ENCODE measurements at regions not wholly inside any gene's neighbourhood (a gene's known extent, or its start where the extent isn't known, plus 50 kb on each side); places are given as distances from the start of the nearest gene placed in this dataset.
"Not testable (repeated sequence)": the region's sequence is repeated elsewhere in the genome, so short reads cannot be mapped to it uniquely, and the experiment has no call there.

GRCh38 chr2:194465641-194466040, 1191.4 kb upstream of the SLC39A10 start:
- TF ChIP-seq CTCF (IDR thresholded peaks at IDR 0.05 in 8 of 11, conservative IDR thresholded peaks at IDR 0.05 in 3 of 11) (no peak), POLR2AphosphoS5 (IDR thresholded peaks at IDR 0.05) (no peak), POLR2A (IDR thresholded peaks at IDR 0.05) (no peak)
- WGBS, 5 donors = 67 to 91% (median 74%) methylated on average over 3 of the region's 3 CpGs
- Histone ChIP-seq H3K27me3 (replicated peaks in 1 of 7) (no peaks in the 10 kb centered on the region), H3K9me3 (peaks cover 0 to 9% (median 0%) of the 10 kb centered on the region in 8 donors), H3K4me1 (no peaks in the 10 kb centered on the region), H3K27ac (no peak overlapping the region), H3K4me3 (no peak overlapping the region), H3K36me3 (no peaks in the 10 kb centered on the region)
- DNase-seq = no peak
- intact Hi-C loops (cut with DNase I; ENCODE audit: low total_unique reads) = no loop called here

- no peak overlapping the region for H3K4me3 ChIP-seq
- 73 to 80% (median 75%) methylated on average over 8 of the region's 8 CpGs for WGBS, 5 donors
- no peak overlapping the region for H3K27ac ChIP-seq
- no peak for TF ChIP-seq POLR2A (IDR thresholded peaks at IDR 0.05)
- no peak for TF ChIP-seq CTCF (IDR thresholded peaks at IDR 0.05 in 8 of 11, conservative IDR thresholded peaks at IDR 0.05 in 3 of 11)
- no peak for TF ChIP-seq POLR2AphosphoS5 (IDR thresholded peaks at IDR 0.05)
- intact Hi-C loops (cut with DNase I; ENCODE audit: low total_unique reads) = no loop called here
- no peaks in the 10 kb centered on the region for H3K27me3 ChIP-seq (replicated peaks in 1 of 7)
- no peak for DNase-seq
- H3K36me3 ChIP-seq = no peaks in the 10 kb centered on the region
- H3K9me3 ChIP-seq = peaks cover 0 to 9% (median 0%) of the 10 kb centered on the region in 8 donors
- H3K4me1 ChIP-seq = no peaks in the 10 kb centered on the region
Observed at GRCh38 chr2:194464964-194465638, 1191.9 kb upstream of the SLC39A10 start.

GRCh38 chr2:194462883-194463282, 1194.1 kb upstream of the SLC39A10 start:
- H3K9me3 ChIP-seq; H3K27me3 ChIP-seq (replicated peaks in 1 of 7): not testable (repeated sequence)
- whole genome bisulfite sequencing, 5 donors = 47 to 50% (median 49%) methylated on average over 2 of the region's 2 CpGs

GRCh38 chr2:194455358-194455757, 1201.7 kb upstream of the SLC39A10 start:
- TF ChIP-seq POLR2AphosphoS5 (IDR thresholded peaks at IDR 0.05) (no peak), CTCF (IDR thresholded peaks at IDR 0.05 in 8 of 11, conservative IDR thresholded peaks at IDR 0.05 in 3 of 11) (no peak), POLR2A (IDR thresholded peaks at IDR 0.05) (no peak)
- intact Hi-C loops (cut with DNase I; ENCODE audit: low total_unique reads) = no loop called here
- no peaks in the 10 kb centered on the region for H3K4me1 ChIP-seq
- H3K27ac ChIP-seq = no peak overlapping the region
- H3K4me3 ChIP-seq = no peak overlapping the region
- no peaks in the 10 kb centered on the region for H3K36me3 ChIP-seq
- H3K9me3 ChIP-seq = no peaks in the 10 kb centered on the region
- WGBS, 5 donors = 68 to 80% (median 73%) methylated on average over 2 of the region's 2 CpGs
- no peak for DNase-seq
- no peaks in the 10 kb centered on the region for H3K27me3 ChIP-seq (replicated peaks in 1 of 7)

More at GRCh38 chr2:194462883-194463282, 1194.1 kb upstream of the SLC39A10 start:
- DNase-seq; H3K4me3 ChIP-seq; intact Hi-C loops (cut with DNase I; ENCODE audit: low total_unique reads); H3K4me1 ChIP-seq; H3K36me3 ChIP-seq; H3K27ac ChIP-seq: not testable (repeated sequence)

Data from spleen (tissue), 11 donors.